Gastrocnemius medialis (tissue), 4 donors: ENCODE measurements at regions not wholly inside any gene's neighbourhood (a gene's known extent, or its start where the extent isn't known, plus 50 kb on each side); places are given as distances from the start of the nearest gene placed in this dataset.

Experiments used
- ATAC-seq, 2 donors: fragments of 150-250 bp; one replicate each; pipeline ENCODE4 v1.9.1; 2016
- DNase-seq, 2 donors: peaks; one replicate each; pipeline ENCODE4 v3.0.0-alpha.2; 2019
- H3K27ac ChIP-seq, 4 donors: fragments of 200-600 bp; sonication (generic); 1 replicate in 1 of 4; 2 replicates in 3 of 4; pipeline ENCODE4 v1.5.1; 2016 to 2018; ENCODE audit warnings: mild to moderate bottlenecking in 2 of 4, moderate library complexity in 1 of 4
- H3K27me3 ChIP-seq, 3 donors: fragments of 200-600 bp; sonication (generic) in 2 of 3; 1 replicate in 1 of 3; 2 replicates in 2 of 3; pipeline versions ENCODE4 v1.5.1 to v1.6.0; 2016 to 2019; ENCODE audit warnings: mild to moderate bottlenecking in 1 of 3, moderate library complexity in 1 of 3
- H3K36me3 ChIP-seq, 2 donors: fragments of 200-600 bp; sonication (generic) in 1 of 2; one replicate each; pipeline ENCODE4 v1.5.1; 2017 to 2018
- H3K4me1 ChIP-seq, 2 donors: fragments of 200-600 bp; sonication (generic) in 1 of 2; one replicate each; pipeline ENCODE4 v1.5.1; 2016 to 2017; ENCODE audit warnings: mild to moderate bottlenecking in 2 of 2
- H3K4me3 ChIP-seq, 4 donors: fragments of 200-600 bp; sonication (generic) in 3 of 4; 1 replicate in 1 of 4; 2 replicates in 3 of 4; pipeline ENCODE4 v1.5.1; 2016 to 2019; ENCODE audit warnings: mild to moderate bottlenecking in 2 of 4
- H3K9me3 ChIP-seq, 3 donors: fragments of 200-600 bp; sonication (generic) in 2 of 3; 1 replicate in 1 of 3; 2 replicates in 2 of 3; pipeline ENCODE4 v1.5.1; 2016 to 2019
- CTCF ChIP-seq, 5 experiments: fragments of 450-650 bp in 3 of 5; fragments of 200-600 bp in 2 of 5; sonication (generic) in 2 of 5; IDR thresholded peaks in 4 of 5; conservative IDR thresholded peaks in 1 of 5; 1 replicate in 4 of 5; 2 replicates in 1 of 5; pipeline ENCODE4 v1.5.1; 2016 to 2019; ENCODE audit warnings: antibody characterized with exemption in 5 of 5, mild to moderate bottlenecking in 3 of 5, moderate library complexity in 3 of 5
- POLR2A ChIP-seq, 2 donors: fragments of 450-650 bp; IDR thresholded peaks; one replicate each; pipeline ENCODE4 v1.6.1; 2017; ENCODE audit warnings: antibody characterized with exemption in 2 of 2, mild to moderate bottlenecking in 2 of 2, moderate library complexity in 2 of 2
- in situ Hi-C, 4 donors: fragments of 200-750 bp; cut with MboI; loops; one replicate each; pipeline versions ENCODE4 v1.15.0 to v1.8.0; 2017; ENCODE audit warnings: low sequenced_read_pairs in 4 of 4
- intact Hi-C: fragments of 100-400 bp; cut with DNase I; formaldehyde crosslinking; loops from one replicate; pipeline ENCODE4 v1.15.1; 2023; ENCODE audit warnings: low total_unique reads

DNA sequence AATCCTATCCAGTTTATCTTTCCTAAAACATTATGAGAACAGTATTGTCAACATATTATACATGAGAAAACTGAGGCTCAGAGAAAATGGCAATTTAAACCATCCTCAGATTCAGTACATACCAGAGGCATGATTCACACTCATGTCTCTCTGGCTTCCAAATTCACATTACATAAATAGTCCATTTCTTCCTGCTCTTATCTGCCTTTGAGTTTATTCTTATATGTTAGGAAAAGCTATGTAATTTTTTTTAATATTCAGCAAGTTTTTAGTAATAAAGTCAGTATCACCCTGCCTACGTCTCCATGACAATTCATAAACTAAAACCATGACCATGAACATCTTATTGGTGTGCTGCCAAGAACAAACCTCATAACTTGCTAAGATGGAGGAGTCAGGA lies 1260.2 kb upstream of the SORCS1 start:
- no peaks in the 10 kb centered on the region for H3K36me3 ChIP-seq
- in situ Hi-C loops: no loop called here
- no peaks in the 10 kb centered on the region for H3K27me3 ChIP-seq
- H3K27ac ChIP-seq: no peak overlapping the region
- no peak for DNase-seq
- no peaks in the 10 kb centered on the region for H3K9me3 ChIP-seq
- no peaks in the 10 kb centered on the region for H3K4me1 ChIP-seq
- TF ChIP-seq CTCF (IDR thresholded peaks at IDR 0.05 in 4 of 5, conservative IDR thresholded peaks at IDR 0.05 in 1 of 5) (no peak), POLR2A (IDR thresholded peaks at IDR 0.05) (no peak)
- no peak overlapping the region for H3K4me3 ChIP-seq
- ATAC-seq: no peak
- intact Hi-C loops: no loop called here

DNA sequence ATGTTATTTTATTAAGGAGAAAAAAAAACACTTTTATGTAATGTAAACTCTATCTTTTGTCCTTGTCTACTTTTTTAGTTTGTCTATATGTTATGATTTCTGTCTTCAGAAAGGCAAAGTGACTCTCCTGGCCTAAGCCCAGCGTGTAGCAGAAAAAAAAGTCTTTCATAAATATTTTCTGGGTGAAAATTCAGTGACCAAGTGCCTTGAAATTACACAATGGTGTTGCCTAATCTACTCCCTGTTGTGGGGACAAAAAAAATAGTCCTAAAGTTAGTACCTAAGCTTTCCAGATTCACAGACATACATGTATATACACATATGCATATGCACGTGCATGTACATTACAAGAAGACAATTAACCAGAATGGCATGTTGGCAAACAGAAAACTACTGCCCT lies 1257.8 kb upstream of the SORCS1 start:
- Histone ChIP-seq H3K27me3 (no peaks in the 10 kb centered on the region), H3K4me3 (no peak overlapping the region), H3K9me3 (no peaks in the 10 kb centered on the region), H3K4me1 (no peaks in the 10 kb centered on the region), H3K36me3 (no peaks in the 10 kb centered on the region), H3K27ac (no peak overlapping the region)
- ATAC-seq: no peak
- TF ChIP-seq CTCF (IDR thresholded peaks at IDR 0.05 in 4 of 5, conservative IDR thresholded peaks at IDR 0.05 in 1 of 5) (no peak), POLR2A (IDR thresholded peaks at IDR 0.05) (no peak)
- in situ Hi-C loops: no loop called here
- DNase-seq: no peak
- intact Hi-C loops: no loop called here

- in situ Hi-C loops: no loop called here
- TF ChIP-seq CTCF (IDR thresholded peaks at IDR 0.05 in 4 of 5, conservative IDR thresholded peaks at IDR 0.05 in 1 of 5) (no peak), POLR2A (IDR thresholded peaks at IDR 0.05) (no peak)
- H3K36me3 ChIP-seq: no peaks in the 10 kb centered on the region
- no peaks in the 10 kb centered on the region for H3K27me3 ChIP-seq
- no peak overlapping the region for H3K4me3 ChIP-seq
- no peak overlapping the region for H3K27ac ChIP-seq
- H3K9me3 ChIP-seq: no peaks in the 10 kb centered on the region
- DNase-seq: no peak
- H3K4me1 ChIP-seq: no peaks in the 10 kb centered on the region
- no peak for ATAC-seq
- intact Hi-C loops: no loop called here
Observed at GRCh38 chr10:108421266-108421665, 1256.8 kb upstream of the SORCS1 start.

DNA sequence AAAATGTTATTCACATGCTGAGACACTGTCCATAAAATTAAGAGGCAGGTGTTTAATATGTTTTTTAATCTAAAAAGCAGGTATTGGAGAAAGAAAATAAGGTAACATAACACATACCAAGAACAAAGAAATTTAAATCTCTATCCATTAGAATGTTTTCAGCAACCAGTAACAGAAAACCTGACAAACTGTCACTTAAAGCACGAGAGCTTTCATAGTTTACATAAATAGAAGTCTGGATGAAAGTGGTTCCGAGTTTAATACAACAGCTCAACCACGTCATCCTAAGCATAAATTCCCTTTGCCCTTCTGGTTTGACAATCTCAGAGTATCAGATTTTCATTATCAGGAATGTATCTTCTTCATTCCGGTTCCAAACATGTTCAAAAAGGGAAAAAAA lies 1249.4 kb upstream of the SORCS1 start:
- no peaks in the 10 kb centered on the region for H3K27me3 ChIP-seq
- no peaks in the 10 kb centered on the region for H3K9me3 ChIP-seq
- no peak for ATAC-seq
- H3K36me3 ChIP-seq: no peaks in the 10 kb centered on the region
- intact Hi-C loops: no loop called here
- DNase-seq: no peak
- H3K4me3 ChIP-seq: no peak overlapping the region
- no peaks in the 10 kb centered on the region for H3K4me1 ChIP-seq
- in situ Hi-C loops: no loop called here
- no peak overlapping the region for H3K27ac ChIP-seq
- TF ChIP-seq POLR2A (IDR thresholded peaks at IDR 0.05) (no peak), CTCF (IDR thresholded peaks at IDR 0.05 in 4 of 5, conservative IDR thresholded peaks at IDR 0.05 in 1 of 5) (no peak)

DNA sequence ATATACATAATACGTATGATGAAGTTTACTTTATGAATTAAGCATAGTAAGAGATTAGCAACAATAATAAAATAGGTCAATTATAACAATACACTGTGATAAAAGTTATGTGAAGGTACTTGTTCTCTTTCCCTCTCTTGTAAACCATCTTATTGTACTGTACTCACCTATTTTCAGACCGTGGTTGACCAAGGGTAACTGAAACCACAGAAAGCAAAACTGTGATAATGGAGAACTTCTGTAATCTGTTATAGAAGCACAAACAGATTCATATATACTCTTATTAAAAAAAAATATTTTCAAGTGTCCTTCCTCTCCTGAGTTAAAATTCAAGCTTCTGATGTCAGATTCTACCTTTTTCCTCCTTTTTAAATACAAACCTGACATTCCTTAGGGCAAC lies 1247.8 kb upstream of the SORCS1 start:
- H3K27ac ChIP-seq: no peak overlapping the region
- DNase-seq (no peak), ATAC-seq (no peak)
- H3K27me3 ChIP-seq: no peaks in the 10 kb centered on the region
- no peaks in the 10 kb centered on the region for H3K36me3 ChIP-seq
- no peaks in the 10 kb centered on the region for H3K4me1 ChIP-seq
- intact Hi-C loops: no loop called here
- TF ChIP-seq CTCF (IDR thresholded peaks at IDR 0.05 in 4 of 5, conservative IDR thresholded peaks at IDR 0.05 in 1 of 5) (no peak), POLR2A (IDR thresholded peaks at IDR 0.05) (no peak)
- H3K4me3 ChIP-seq: no peak overlapping the region
- H3K9me3 ChIP-seq: no peaks in the 10 kb centered on the region
- in situ Hi-C loops: no loop called here
